Heart left ventricle (tissue), 16 donors: ENCODE measurements at regions not wholly inside any gene's neighbourhood (a gene's known extent, or its start where the extent isn't known, plus 50 kb on each side); places are given as distances from the start of the nearest gene placed in this dataset.

ENCODE experiments used
- ATAC-seq, 4 donors: fragments of 200-7000 bp; cut with Tn5 transposase; one replicate each; pipeline ENCODE4 v1.9.1; 2020 to 2022; ENCODE audit warnings: moderate library complexity in 4 of 4, mild to moderate bottlenecking in 3 of 4, moderate number of reproducible peaks in 1 of 4
- DNase-seq, 5 donors: peaks; one replicate each; pipeline ENCODE4 v3.0.0-alpha.2; 2020
- H3K27ac ChIP-seq, 12 donors: fragments of 200-600 bp; sonication (generic) in 4 of 12; one replicate each; pipeline versions ENCODE4 v1.5.0 to v1.8.0; 2016 to 2022; ENCODE audit warnings: mild to moderate bottlenecking in 2 of 12
- H3K27me3 ChIP-seq, 9 donors: fragments of 200-600 bp; sonication (generic) in 2 of 9; one replicate each; pipeline versions ENCODE4 v1.5.1 to v1.8.0; 2016 to 2022; ENCODE audit warnings: mild to moderate bottlenecking in 3 of 9
- H3K36me3 ChIP-seq, 9 donors: fragments of 200-600 bp; sonication (generic) in 2 of 9; one replicate each; pipeline versions ENCODE4 v1.5.0 to v1.8.0; 2018 to 2022; ENCODE audit warnings: mild to moderate bottlenecking in 2 of 9
- H3K4me1 ChIP-seq, 12 donors: fragments of 200-600 bp; sonication (generic) in 4 of 12; one replicate each; pipeline versions ENCODE4 v1.5.0 to v1.8.0; 2016 to 2022; ENCODE audit warnings: mild to moderate bottlenecking in 3 of 12
- H3K4me3 ChIP-seq, 12 donors: fragments of 200-600 bp; sonication (generic) in 4 of 12; one replicate each; pipeline versions ENCODE4 v1.5.0 to v1.8.0; 2017 to 2022; ENCODE audit warnings: mild to moderate bottlenecking in 9 of 12, moderate library complexity in 4 of 12
- H3K9me3 ChIP-seq, 12 donors: fragments of 200-600 bp; sonication (generic) in 4 of 12; one replicate each; pipeline versions ENCODE4 v1.5.0 to v1.8.0; 2016 to 2022; ENCODE audit warnings: mild to moderate bottlenecking in 1 of 12
- POLR2A ChIP-seq, 2 donors: fragments of 450-650 bp; IDR thresholded peaks; one replicate each; pipeline ENCODE4 v1.6.1; 2017; ENCODE audit warnings: antibody characterized with exemption in 2 of 2, mild to moderate bottlenecking in 2 of 2, moderate library complexity in 2 of 2
- WGBS, 4 donors: extraction: QIAGEN DNeasy Blood & Tissue Kit in 2 of 4; methylation state at CpG; one replicate each; pipeline versions ENCODE4 v1.1.5 to v1.1.7; 2013 to 2018; 5-methylcytosine and 5-hydroxymethylcytosine counted together
- intact Hi-C, 10 donors: fragments of 100-400 bp; cut with DNase I; formaldehyde crosslinking; loops; one replicate each; pipeline versions ENCODE4 v1.11.1 to v1.14.2; 2022
- TF ChIP-seq, protein P1 (sequence below), 12 donors: fragments of 200-600 bp; sonication (generic) in 4 of 12; IDR thresholded peaks; one replicate each; pipeline versions ENCODE4 v1.5.0 to v1.8.0; 2018 to 2022; ENCODE audit warnings: antibody characterized with exemption in 12 of 12, mild to moderate bottlenecking in 5 of 12
- donor health status: ischemic (EF 13 %, LVEDD 7.1; RV severe dilation, severe dysfunction).
- donor health status: healthy with polysubstance abuse.
- donor health status: DM: no; HTN: yes; CAD: no.
- donor health status: DM: no; HTN: no; CAD: no.
- donor health status: ischemic (EF 25% LVEDD 6.9; RV normal size, moderate dysfunction).
- donor health status: ischemic (EF 25% LVEDD 5.7; RV mildly dilated, moderate dysfunction).
- donor health status: healthy.
- donor health status: DM: yes; HTN: yes; CAD: no.
- donor health status: ischemic (EF 35%, LVEDD 5.7; RV mildly dilated, moderate dysfunction).
- donor health status: nonischemic (EF 11% LVEDD 7.7; RV severe dilation, severe dysfunction).
- donor health status: DM: yes; HTN: yes; CAD: no.
- donor health status: PGD.
- donor health status: ischemic (EF 29% LVEDD 5.4; RV normal size, mild dysfunction).
- donor health status: nonischemic (EF 23%, LVEDD 6.1; RV moderate dilation, normal function).

- WGBS, 4 donors: 87 to 100% (median 95%) methylated on average over 1 of the region's 1 CpG
- ATAC-seq (no peak), DNase-seq (no peak)
- Histone ChIP-seq H3K4me1 (peaks cover 0 to 18% (median 0%) of the 10 kb centered on the region in 12 donors), H3K27ac (no peak overlapping the region), H3K27me3 (no peaks in the 10 kb centered on the region), H3K9me3 (no peaks in the 10 kb centered on the region), H3K4me3 (no peak overlapping the region), H3K36me3 (no peaks in the 10 kb centered on the region)
- intact Hi-C loops: no loop called here
- no peak for TF ChIP-seq POLR2A (IDR thresholded peaks at IDR 0.05)
- TF ChIP-seq, protein P1, sequence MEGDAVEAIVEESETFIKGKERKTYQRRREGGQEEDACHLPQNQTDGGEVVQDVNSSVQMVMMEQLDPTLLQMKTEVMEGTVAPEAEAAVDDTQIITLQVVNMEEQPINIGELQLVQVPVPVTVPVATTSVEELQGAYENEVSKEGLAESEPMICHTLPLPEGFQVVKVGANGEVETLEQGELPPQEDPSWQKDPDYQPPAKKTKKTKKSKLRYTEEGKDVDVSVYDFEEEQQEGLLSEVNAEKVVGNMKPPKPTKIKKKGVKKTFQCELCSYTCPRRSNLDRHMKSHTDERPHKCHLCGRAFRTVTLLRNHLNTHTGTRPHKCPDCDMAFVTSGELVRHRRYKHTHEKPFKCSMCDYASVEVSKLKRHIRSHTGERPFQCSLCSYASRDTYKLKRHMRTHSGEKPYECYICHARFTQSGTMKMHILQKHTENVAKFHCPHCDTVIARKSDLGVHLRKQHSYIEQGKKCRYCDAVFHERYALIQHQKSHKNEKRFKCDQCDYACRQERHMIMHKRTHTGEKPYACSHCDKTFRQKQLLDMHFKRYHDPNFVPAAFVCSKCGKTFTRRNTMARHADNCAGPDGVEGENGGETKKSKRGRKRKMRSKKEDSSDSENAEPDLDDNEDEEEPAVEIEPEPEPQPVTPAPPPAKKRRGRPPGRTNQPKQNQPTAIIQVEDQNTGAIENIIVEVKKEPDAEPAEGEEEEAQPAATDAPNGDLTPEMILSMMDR (IDR thresholded peaks at IDR 0.05): no peak
Observed at GRCh38 chr4:112840619-112841018, 203.7 kb downstream of the LARP7 start.

- intact Hi-C loops: no loop called here
- H3K27ac ChIP-seq: no peak overlapping the region
- DNase-seq (no peak), ATAC-seq (no peak)
- peaks cover 0 to 18% (median 0%) of the 10 kb centered on the region in 12 donors for H3K4me1 ChIP-seq
- TF ChIP-seq POLR2A (IDR thresholded peaks at IDR 0.05): no peak
- TF ChIP-seq, protein P1 (IDR thresholded peaks at IDR 0.05): no peak
- H3K36me3 ChIP-seq: no peaks in the 10 kb centered on the region
- H3K9me3 ChIP-seq: no peaks in the 10 kb centered on the region
- no peak overlapping the region for H3K4me3 ChIP-seq
- no peaks in the 10 kb centered on the region for H3K27me3 ChIP-seq
- WGBS, 4 donors: 77 to 95% (median 86%) methylated on average over 9 to 10 of the region's 10 CpGs
Observed at GRCh38 chr4:112842513-112842912, 205.6 kb downstream of the LARP7 start.

DNA sequence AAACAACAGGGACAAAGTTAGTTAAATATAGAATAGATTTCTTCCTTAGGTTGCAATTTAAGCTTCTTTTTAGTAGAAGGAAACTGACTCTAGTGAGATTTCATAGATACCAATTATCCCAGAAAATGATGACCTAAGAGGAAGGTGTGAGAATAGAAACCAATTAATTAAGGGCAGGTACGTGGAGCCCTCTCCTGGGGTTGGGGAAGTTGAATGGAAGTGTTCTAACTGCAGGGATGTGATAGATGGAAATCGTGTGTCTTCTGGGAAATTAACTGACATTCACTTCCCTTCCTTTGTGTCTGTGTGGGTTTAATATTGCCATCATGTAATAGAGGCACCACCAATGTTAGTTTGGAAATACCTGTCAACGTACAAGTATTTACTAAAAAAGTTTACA, 204.1 kb upstream of the ANK2 start:
- DNase-seq: no peak
- Histone ChIP-seq H3K4me3 (no peak overlapping the region), H3K27me3 (no peaks in the 10 kb centered on the region), H3K4me1 (peaks cover 0 to 16% (median 4%) of the 10 kb centered on the region in 12 donors), H3K36me3 (no peaks in the 10 kb centered on the region), H3K9me3 (no peaks in the 10 kb centered on the region), H3K27ac (no peak overlapping the region)
- 74 to 83% (median 80%) methylated on average over 3 of the region's 3 CpGs for WGBS, 4 donors
- TF ChIP-seq, protein P1 (IDR thresholded peaks at IDR 0.05): no peak
- TF ChIP-seq POLR2A (IDR thresholded peaks at IDR 0.05): no peak
- intact Hi-C loops: no loop called here
- no peak for ATAC-seq

GRCh38 chr4:112847045-112847444, 202.4 kb upstream of the ANK2 start:
- DNase-seq (no peak), ATAC-seq (no peak)
- intact Hi-C loops: no loop called here
- WGBS, 4 donors: 91 to 94% (median 93%) methylated on average over 4 of the region's 4 CpGs
- Histone ChIP-seq H3K9me3 (no peaks in the 10 kb centered on the region), H3K4me1 (peaks cover 0 to 10% (median 4%) of the 10 kb centered on the region in 12 donors), H3K4me3 (no peak overlapping the region), H3K27ac (no peak overlapping the region), H3K36me3 (no peaks in the 10 kb centered on the region), H3K27me3 (no peaks in the 10 kb centered on the region)
- TF ChIP-seq, protein P1 (IDR thresholded peaks at IDR 0.05): no peak
